Stimulated activated naive CD8-positive, alpha-beta T cell treated with anti-CD3 and anti-CD28 coated beads, Interleukin-15, Interleukin-2, amounts not matched to agents 100 U/mL and 50 U/mL, for 24 hours (primary cell): ENCODE measurements at regions not wholly inside any gene's neighbourhood (a gene's known extent, or its start where the extent isn't known, plus 50 kb on each side); places are given as distances from the start of the nearest gene placed in this dataset.

ENCODE experiments used
- ATAC-seq: fragments of 150-1000 bp; cut with Tn5 transposase; one replicate; pipeline ENCODE4 v1.10.0; 2021
- DNase-seq: peaks from one replicate; pipeline ENCODE4 v3.0.0; 2021

DNA sequence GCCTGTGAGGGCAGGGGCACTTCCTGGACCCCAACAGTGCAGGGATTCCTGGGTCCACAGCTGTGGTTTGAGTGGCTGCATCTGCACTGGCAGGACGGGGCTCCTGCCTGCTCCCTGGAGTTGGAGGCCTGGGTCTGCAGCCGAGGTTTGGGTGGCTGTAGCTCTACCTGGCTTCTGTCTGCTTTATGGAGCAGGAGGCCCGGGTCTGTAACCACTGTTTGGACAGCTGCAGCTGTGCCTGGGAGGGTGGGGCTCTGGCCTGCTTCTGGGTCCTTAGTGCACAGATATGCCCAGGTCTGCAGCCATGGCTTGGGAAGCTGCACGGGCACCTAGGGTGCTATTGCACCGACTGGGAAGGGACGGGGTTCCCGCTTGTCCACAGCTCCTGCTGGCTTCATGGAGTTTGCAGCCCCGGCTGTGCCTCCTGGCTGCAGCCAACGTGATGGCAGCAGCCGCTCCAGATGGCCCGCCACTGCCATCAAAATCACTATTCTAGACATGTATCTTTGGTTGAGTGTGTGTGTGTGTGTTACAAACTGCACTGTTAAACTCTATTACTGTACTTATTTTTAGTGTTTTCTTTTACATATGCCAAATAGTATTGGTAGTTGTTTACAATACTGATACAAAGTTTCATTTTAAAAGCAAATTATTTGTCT is 412.3 kb upstream of the KIRREL3 start:
- ATAC-seq (no peak), DNase-seq (no peak)

GRCh38 chr11:127412234-127412633 is 411.7 kb upstream of the KIRREL3 start:
- ATAC-seq: no peak
- no peak for DNase-seq

DNA sequence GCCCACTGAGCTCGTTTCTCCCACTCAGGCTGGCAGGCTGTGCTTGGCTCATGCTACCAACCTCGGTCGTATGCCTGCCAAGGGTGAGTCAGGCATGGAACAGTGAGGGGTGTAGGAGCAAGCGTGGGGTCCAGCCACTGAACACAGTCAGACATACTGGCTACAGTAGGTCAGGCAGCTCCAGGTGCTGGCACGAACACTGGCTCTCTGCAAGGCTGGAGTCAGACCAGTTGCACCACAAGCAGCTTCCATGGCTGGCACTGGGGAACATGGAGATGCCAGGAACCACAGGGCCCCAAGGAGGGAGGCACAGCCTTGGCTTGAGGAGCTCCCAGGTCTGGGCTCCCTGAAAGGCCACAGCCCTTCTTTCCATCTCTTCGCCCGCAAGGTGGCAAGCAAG is 410.7 kb upstream of the KIRREL3 start:
- ATAC-seq: no peak
- DNase-seq: no peak

DNA sequence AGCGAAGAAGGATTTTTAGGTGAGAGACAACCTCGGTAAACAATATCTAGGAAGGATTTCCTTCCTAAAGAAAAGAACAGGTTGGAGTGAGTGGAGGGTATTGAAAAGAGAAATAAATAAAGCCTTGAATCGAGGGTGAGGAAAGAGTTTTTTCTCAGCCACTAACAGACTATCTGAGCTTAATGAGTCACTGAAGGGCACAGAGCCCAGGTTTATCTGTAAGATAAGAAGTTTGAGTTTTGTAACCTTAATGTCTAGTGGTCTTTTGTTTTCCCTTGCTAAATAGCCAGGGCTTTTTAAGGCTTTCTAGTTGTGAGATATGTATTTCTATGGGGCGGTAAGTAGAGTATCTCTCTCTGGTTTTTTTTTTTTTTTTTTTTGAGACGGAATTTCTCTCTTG is 394.5 kb upstream of the KIRREL3 start:
- DNase-seq (no peak), ATAC-seq (no peak)

GRCh38 chr11:127393460-127393997 is 393.0 kb upstream of the KIRREL3 start:
- ATAC-seq (no peak), DNase-seq (no peak)

DNA sequence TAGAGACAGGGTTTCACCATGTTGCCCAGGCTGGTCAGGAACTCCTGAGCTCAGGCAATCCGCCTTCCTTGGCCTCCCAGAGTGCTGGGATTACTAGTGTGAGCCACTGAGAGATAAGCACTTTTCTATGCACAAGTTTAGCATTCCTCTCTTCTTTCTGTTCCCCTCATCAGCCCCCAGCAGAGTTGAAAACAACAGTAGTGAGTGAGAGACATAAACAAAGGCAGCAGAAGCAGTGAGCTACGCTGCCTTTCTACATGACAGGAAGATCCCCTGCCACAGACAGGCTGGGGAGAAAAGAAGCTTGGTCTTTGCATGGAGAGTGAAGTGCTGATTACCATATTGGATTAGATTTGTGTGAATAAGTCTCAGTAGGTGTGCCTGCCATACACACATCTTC is 392.0 kb upstream of the KIRREL3 start:
- DNase-seq (no peak), ATAC-seq (no peak)

- DNase-seq (no peak), ATAC-seq (no peak)
Measured at GRCh38 chr11:127390465-127390864, 389.9 kb upstream of the KIRREL3 start.

DNA sequence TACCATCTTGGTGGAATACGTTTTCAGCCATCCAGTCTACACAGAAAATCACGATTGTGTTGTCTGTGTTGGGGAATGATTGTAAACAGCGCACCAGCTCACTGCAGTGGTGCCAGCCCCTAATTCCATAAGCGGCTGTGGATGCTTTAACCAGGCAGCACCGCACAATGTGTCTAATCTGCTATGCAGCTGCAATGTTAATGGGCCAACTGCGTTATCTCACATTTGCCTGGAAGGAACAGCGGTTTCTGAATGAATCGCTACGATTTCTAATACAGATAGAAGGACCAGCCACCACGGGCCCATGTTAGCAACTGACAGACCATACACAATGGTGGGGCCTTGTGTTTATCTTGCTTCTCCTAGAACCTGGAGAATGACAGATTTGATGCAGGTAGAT is 384.5 kb upstream of the KIRREL3 start:
- DNase-seq: no peak
- no peak for ATAC-seq

- ATAC-seq: no peak
Measured at GRCh38 chr11:127383026-127383425, 382.5 kb upstream of the KIRREL3 start.

GRCh38 chr11:127381247-127381646 is 380.7 kb upstream of the KIRREL3 start:
- no peak for DNase-seq
- no peak for ATAC-seq

More at GRCh38 chr11:127383026-127383425, 382.5 kb upstream of the KIRREL3 start:
- DNase-seq: no peak

GRCh38 chr11:127379686-127380085 is 379.1 kb upstream of the KIRREL3 start:
- ATAC-seq: no peak
- DNase-seq: no peak

GRCh38 chr11:127376301-127376700 is 375.7 kb upstream of the KIRREL3 start:
- DNase-seq (no peak), ATAC-seq (no peak)

GRCh38 chr11:127369356-127369755 is 368.8 kb upstream of the KIRREL3 start:
- no peak for DNase-seq

DNA sequence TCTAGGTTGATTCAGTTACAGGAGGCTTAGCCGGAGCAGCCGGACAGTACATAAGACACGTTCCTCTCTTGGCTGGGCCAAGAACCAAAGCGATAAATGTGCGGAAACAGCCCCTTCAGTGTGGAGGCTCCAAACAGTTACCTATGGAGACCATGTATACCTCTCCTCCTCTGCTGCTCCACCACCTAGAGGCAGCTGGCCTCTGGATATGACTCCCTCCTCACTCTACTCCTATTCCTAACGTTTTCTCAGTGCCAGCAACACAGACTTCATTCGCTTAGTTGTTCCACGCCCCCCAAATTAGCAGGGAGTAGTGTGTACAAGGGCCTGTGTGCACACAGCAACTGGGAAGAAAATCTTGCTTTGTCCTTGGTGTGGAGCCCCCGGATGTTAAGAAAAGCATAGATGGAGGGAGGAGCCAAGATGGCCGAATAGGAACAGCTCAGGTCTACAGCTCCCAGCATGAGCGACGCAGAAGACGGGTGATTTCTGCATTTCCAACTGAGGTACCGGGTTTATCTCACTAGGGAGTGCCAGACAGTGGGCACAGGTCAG is 362.3 kb upstream of the KIRREL3 start:
- DNase-seq (no peak), ATAC-seq (no peak)

More at GRCh38 chr11:127369356-127369755, 368.8 kb upstream of the KIRREL3 start:
- no peak for ATAC-seq

- DNase-seq (no peak), ATAC-seq (no peak)
Measured at GRCh38 chr11:127358160-127358559, 357.6 kb upstream of the KIRREL3 start.

- DNase-seq (no peak), ATAC-seq (no peak)
Measured at GRCh38 chr11:127350476-127350875, 349.9 kb upstream of the KIRREL3 start.

- no peak for ATAC-seq
- DNase-seq: peak; percentile 11
Measured at GRCh38 chr11:127345819-127346459, 345.4 kb upstream of the KIRREL3 start.

DNA sequence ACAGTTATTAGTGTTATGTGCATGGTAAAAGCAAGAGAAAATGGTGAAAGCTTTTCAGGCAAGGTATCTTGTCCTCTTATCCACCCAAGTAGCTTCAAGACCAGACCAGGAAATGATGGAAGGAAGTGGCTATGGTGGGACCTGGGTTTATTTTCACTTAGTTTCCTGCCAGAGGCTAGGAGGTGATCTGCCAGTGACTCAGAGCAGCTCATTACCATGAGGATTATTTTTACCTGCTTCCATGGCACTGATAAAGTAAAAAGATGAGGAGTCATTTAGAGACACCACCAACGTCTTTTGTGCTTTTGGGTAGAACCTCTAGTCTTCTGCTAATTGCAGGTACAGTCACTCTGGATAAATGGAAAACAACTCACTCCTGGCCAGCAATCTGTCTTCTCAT is 339.9 kb upstream of the KIRREL3 start:
- no peak for DNase-seq
- ATAC-seq: no peak

GRCh38 chr11:127339376-127339775 is 338.8 kb upstream of the KIRREL3 start:
- DNase-seq: no peak
- ATAC-seq: no peak

- DNase-seq: no peak
- ATAC-seq: no peak
Measured at GRCh38 chr11:127338380-127339259, 338.1 kb upstream of the KIRREL3 start.

- DNase-seq (no peak), ATAC-seq (no peak)
Measured at GRCh38 chr11:127334466-127334865, 333.9 kb upstream of the KIRREL3 start.

GRCh38 chr11:127332896-127333295 is 332.3 kb upstream of the KIRREL3 start:
- DNase-seq (no peak), ATAC-seq (no peak)

- no peak for DNase-seq
- ATAC-seq: no peak
Measured at GRCh38 chr11:127330044-127330443, 329.5 kb upstream of the KIRREL3 start.
